H1 (cell line): ENCODE measurements at regions not wholly inside any gene's neighbourhood (a gene's known extent, or its start where the extent isn't known, plus 50 kb on each side); places are given as distances from the start of the nearest gene placed in this dataset.

Source experiments
- CTCF ChIA-PET: fragments of 300-600 bp; sonication (Branson Sonifier 250); formaldehyde crosslinking; loops from one replicate; lab custom pipeline; 2021; ENCODE audit not compliant: partially characterized antibody; lab: Charles Lee
- POLR2A ChIA-PET: fragments of 300-600 bp; sonication (Branson Sonifier 250); formaldehyde crosslinking; loops from one replicate; lab custom pipeline; 2021; ENCODE audit warnings: inconsistent platforms; ENCODE audit not compliant: partially characterized antibody; lab: Charles Lee
- DNase-seq, 2 experiments: peaks; one replicate each; pipeline versions ENCODE4 v3.0.0 to v3.0.0-alpha.2; 2010 to 2022; ENCODE audit warnings: low spot score in 2 of 2, low read depth in 1 of 2, mixed read lengths in 1 of 2
- FAIRE-seq: peaks from 2 replicates; lab custom pipeline; 2011; peaks lifted over from hg19 to GRCh38; lab: Jason Lieb, UNC
- H2AFZ ChIP-seq: 2 replicates; pipeline ENCODE4 v1.8.1; 2012; ENCODE audit warnings: low read length, inconsistent platforms
- H2AK5ac ChIP-seq: 2 replicates; pipeline ENCODE4 v1.6.1; 2013; ENCODE audit warnings: low read depth, low read length
- H2BK120ac ChIP-seq: replicated peaks from 2 replicates; pipeline ENCODE3; 2013; ENCODE audit warnings: low read depth, low read length, inconsistent platforms
- H2BK12ac ChIP-seq: 2 replicates; pipeline ENCODE4 v1.6.1; 2013; ENCODE audit warnings: low read depth, low read length
- H2BK15ac ChIP-seq: 2 replicates; pipeline ENCODE4 v1.6.1; 2013; ENCODE audit warnings: low read length
- H2BK20ac ChIP-seq: 2 replicates; pipeline ENCODE4 v1.6.1; 2013; ENCODE audit warnings: low read length
- H2BK5ac ChIP-seq: 2 replicates; pipeline ENCODE4 v1.6.1; 2013; ENCODE audit warnings: low read depth, low read length
- H3K14ac ChIP-seq: 2 replicates; pipeline ENCODE4 v1.6.1; 2013; ENCODE audit warnings: inconsistent platforms; ENCODE audit not compliant: insufficient read length
- H3K18ac ChIP-seq: 2 replicates; pipeline ENCODE4 v1.6.1; 2013; ENCODE audit warnings: low read length; ENCODE audit errors: extremely low read depth
- H3K23ac ChIP-seq: 2 replicates; pipeline ENCODE4 v1.6.1; 2013; ENCODE audit warnings: inconsistent platforms; ENCODE audit not compliant: insufficient read length
- H3K23me2 ChIP-seq: 2 replicates; pipeline ENCODE4 v1.6.1; 2013; ENCODE audit warnings: low read depth, low read length
- H3K27ac ChIP-seq: 2 replicates; pipeline ENCODE4 v1.6.1; 2011; ENCODE audit warnings: low read depth, low read length, inconsistent platforms
- H3K27me3 ChIP-seq, 4 experiments: replicated peaks in 1 of 4; 1 replicate in 1 of 4; 2 replicates in 3 of 4; pipeline versions ENCODE4 v1.6.1 to v1.8.1; 2011 to 2013; ENCODE audit warnings: low read length in 3 of 4, mild to moderate bottlenecking in 3 of 4, inconsistent platforms in 2 of 4, mixed read lengths in 2 of 4, moderate library complexity in 1 of 4; ENCODE audit not compliant: control insufficient read depth in 3 of 4, insufficient read depth in 3 of 4; ENCODE audit errors: extremely low read depth in 1 of 4
- H3K36me3 ChIP-seq, 4 experiments: 2 replicates each; pipeline versions ENCODE4 v1.6.1 to v1.8.1; 2011 to 2013; ENCODE audit warnings: mild to moderate bottlenecking in 4 of 4, low read length in 3 of 4, moderate library complexity in 2 of 4, control low read depth in 1 of 4, inconsistent platforms in 1 of 4; ENCODE audit not compliant: insufficient read depth in 4 of 4, control insufficient read depth in 2 of 4
- H3K4ac ChIP-seq: replicated peaks from 2 replicates; pipeline ENCODE3; 2013; ENCODE audit warnings: low read length, low read depth, mixed read lengths, inconsistent platforms; ENCODE audit not compliant: insufficient read length
- H3K4me1 ChIP-seq, 4 experiments: replicated peaks in 1 of 4; 1 replicate in 1 of 4; 2 replicates in 3 of 4; pipeline versions ENCODE4 v1.6.1 to v1.8.1; 2011 to 2013; ENCODE audit warnings: low read length in 3 of 4, inconsistent platforms in 2 of 4, mixed read lengths in 1 of 4; ENCODE audit not compliant: insufficient read depth in 4 of 4, control insufficient read depth in 3 of 4
- H3K4me2 ChIP-seq, 2 experiments: 2 replicates each; pipeline versions ENCODE4 v1.6.1 to v1.8.1; 2011 to 2013; ENCODE audit warnings: low read depth in 2 of 2, low read length in 2 of 2, control low read depth in 1 of 2, inconsistent platforms in 1 of 2, mild to moderate bottlenecking in 1 of 2; ENCODE audit not compliant: insufficient read depth in 1 of 2
- H3K4me3 ChIP-seq, 4 experiments: fragments of 200-600, 300-600 bp in 1 of 4; sonication (generic), shearing (Covaris generic), sonication (Bioruptor Twin) in 1 of 4; 2 replicates each; pipeline versions ENCODE4 v1.5.1 to v1.8.1; 2011 to 2016; ENCODE audit warnings: low read length in 4 of 4, low read depth in 3 of 4, control low read depth in 2 of 4, inconsistent platforms in 2 of 4, mild to moderate bottlenecking in 2 of 4, mixed read lengths in 1 of 4, moderate library complexity in 1 of 4; ENCODE audit not compliant: insufficient read depth in 2 of 4; ENCODE audit errors: extremely low read depth in 1 of 4
- H3K56ac ChIP-seq: replicated peaks from 2 replicates; pipeline ENCODE3; 2013; ENCODE audit warnings: low read depth, mild to moderate bottlenecking, mixed read lengths, low read length, inconsistent platforms; ENCODE audit not compliant: insufficient read length
- H3K79me1 ChIP-seq: 2 replicates; pipeline ENCODE4 v1.6.1; 2013; ENCODE audit warnings: low read depth, low read length, control low read depth
- H3K79me2 ChIP-seq, 2 experiments: 2 replicates each; pipeline versions ENCODE4 v1.6.1 to v1.8.1; 2012 to 2013; ENCODE audit warnings: low read length in 2 of 2, mild to moderate bottlenecking in 2 of 2, inconsistent platforms in 1 of 2; ENCODE audit not compliant: insufficient read depth in 2 of 2, control insufficient read depth in 1 of 2
- H3K9ac ChIP-seq, 4 experiments: replicated peaks in 1 of 4; 1 replicate in 1 of 4; 2 replicates in 3 of 4; pipeline versions ENCODE4 v1.6.1 to v1.8.1; 2011 to 2013; ENCODE audit warnings: low read depth in 3 of 4, low read length in 3 of 4, control low read depth in 2 of 4, mild to moderate bottlenecking in 2 of 4, moderate library complexity in 2 of 4, inconsistent platforms in 1 of 4; ENCODE audit errors: extremely low read depth in 1 of 4
- H3K9me3 ChIP-seq, 2 experiments: 2 replicates each; pipeline versions ENCODE4 v1.6.1 to v1.8.1; 2012 to 2013; ENCODE audit warnings: mild to moderate bottlenecking in 2 of 2, moderate library complexity in 2 of 2, control low read depth in 1 of 2, inconsistent platforms in 1 of 2, low read depth in 1 of 2, low read length in 1 of 2, mixed read lengths in 1 of 2; ENCODE audit not compliant: insufficient read depth in 2 of 2
- H4K20me1 ChIP-seq, 2 experiments: replicated peaks in 1 of 2; 2 replicates each; pipeline versions ENCODE3 to v1.8.1; 2011 to 2013; ENCODE audit warnings: inconsistent platforms in 2 of 2, low read length in 2 of 2, mild to moderate bottlenecking in 1 of 2; ENCODE audit not compliant: insufficient read depth in 2 of 2, control insufficient read depth in 1 of 2
- H4K5ac ChIP-seq: 2 replicates; pipeline ENCODE4 v1.6.1; 2013; ENCODE audit warnings: low read length, low read depth, mixed read lengths, inconsistent platforms; ENCODE audit not compliant: insufficient read length
- H4K8ac ChIP-seq: 2 replicates; pipeline ENCODE4 v1.8.0; 2013; ENCODE audit warnings: mild to moderate bottlenecking, moderate library complexity, low read length, inconsistent platforms; ENCODE audit not compliant: insufficient read depth; ENCODE audit errors: extremely low read depth
- H4K91ac ChIP-seq: replicated peaks from 2 replicates; pipeline ENCODE3; 2013; ENCODE audit warnings: low read length, mixed read lengths, inconsistent platforms; ENCODE audit not compliant: insufficient read length
- CBX8 ChIP-seq: fragments of 300-800, 300-1000 bp; sonication (generic); IDR thresholded peaks from 2 replicates; pipeline ENCODE4 v1.7.1; 2016; ENCODE audit warnings: low read depth, low read length, borderline replicate concordance
- CHD1 ChIP-seq: IDR thresholded peaks from 2 replicates; pipeline ENCODE4 v1.6.1; 2012; ENCODE audit warnings: low read depth, low read length, improper control_type of control experiment
- EP300 ChIP-seq, 2 experiments: IDR thresholded peaks; 1 replicate in 1 of 2; 2 replicates in 1 of 2; pipeline ENCODE4 v1.6.1; 2011 to 2012; ENCODE audit warnings: low read depth in 2 of 2, low read length in 2 of 2, mild to moderate bottlenecking in 2 of 2, borderline replicate concordance in 1 of 2, inconsistent platforms in 1 of 2, moderate library complexity in 1 of 2
- FOSL1 ChIP-seq: IDR thresholded peaks from 2 replicates; pipeline ENCODE4 v1.6.1; 2011; ENCODE audit warnings: mild to moderate bottlenecking, low read depth, low read length, moderate library complexity; ENCODE audit not compliant: insufficient read depth
- HDAC6 ChIP-seq: IDR thresholded peaks from one replicate; pipeline ENCODE4 v1.7.1; 2012; ENCODE audit warnings: low read depth, mild to moderate bottlenecking, inconsistent platforms, low read length, moderate library complexity
- JUND ChIP-seq: IDR thresholded peaks from 2 replicates; pipeline ENCODE4 v1.6.1; 2011; ENCODE audit warnings: mild to moderate bottlenecking, improper control_type of control experiment, low read length
- KDM1A ChIP-seq: fragments of 200-600, 300-600 bp; sonication (generic); IDR thresholded peaks from 2 replicates; pipeline ENCODE4 v1.7.1; 2016; ENCODE audit warnings: mild to moderate bottlenecking, low read length, borderline replicate concordance
- KDM5A ChIP-seq: fragments of 200-600 bp; IDR thresholded peaks from 2 replicates; pipeline ENCODE4 v1.7.1; 2012; ENCODE audit warnings: mild to moderate bottlenecking, low read length, inconsistent platforms, mixed read lengths
- MAFK ChIP-seq: IDR thresholded peaks from 2 replicates; pipeline ENCODE4 v1.6.1; 2012; ENCODE audit warnings: low read depth, mild to moderate bottlenecking, improper control_type of control experiment, low read length
- POLR2AphosphoS5 ChIP-seq: IDR thresholded peaks from 2 replicates; pipeline ENCODE4 v1.6.1; 2011; ENCODE audit warnings: low read depth, low read length
- SIN3A ChIP-seq, 2 experiments: IDR thresholded peaks in 1 of 2; conservative IDR thresholded peaks in 1 of 2; 2 replicates each; pipeline ENCODE4 v1.6.1; 2011 to 2012; ENCODE audit warnings: low read length in 2 of 2, improper control_type of control experiment in 1 of 2, low read depth in 1 of 2, mild to moderate bottlenecking in 1 of 2
- SUZ12 ChIP-seq: fragments of 200-600 bp; sonication (generic); IDR thresholded peaks from 2 replicates; pipeline ENCODE4 v1.6.1; 2012; ENCODE audit warnings: mild to moderate bottlenecking, inconsistent platforms, low read length, moderate library complexity, mixed read lengths
- TCF12 ChIP-seq: IDR thresholded peaks from 2 replicates; pipeline ENCODE4 v1.6.1; 2011; ENCODE audit warnings: low read depth, mild to moderate bottlenecking, low read length
- WGBS, 2 experiments: shearing (Covaris generic) in 1 of 2; methylation state at CpG; one replicate each; pipeline versions ENCODE4 v1.1.6 to v1.1.7; 2013 to 2015; ENCODE audit warnings: low lambda C conversion rate in 2 of 2, mixed read lengths in 2 of 2, inconsistent platforms in 1 of 2, low coverage in 1 of 2, missing lambda C conversion rate in 1 of 2; ENCODE audit not compliant: insufficient replicate concordance in 2 of 2, insufficient coverage in 1 of 2, insufficient read length in 1 of 2; ENCODE audit errors: extremely low coverage in 1 of 2, missing lambda C conversion rate in 1 of 2; 5-methylcytosine and 5-hydroxymethylcytosine counted together

- no peak overlapping the region for H3K56ac ChIP-seq
- H3K23me2 ChIP-seq: no peaks in the 10 kb centered on the region
- H3K14ac ChIP-seq: no peak overlapping the region
- no peak overlapping the region for H3K4ac ChIP-seq
- H3K27me3 ChIP-seq: no peaks in the 10 kb centered on the region
- DNase-seq (no peak), FAIRE-seq (no peak)
- H2BK120ac ChIP-seq: no peak overlapping the region
- no peaks in the 10 kb centered on the region for H4K20me1 ChIP-seq
- no peak overlapping the region for H4K91ac ChIP-seq
- TF ChIP-seq JUND (no peak), SUZ12 (no peak), HDAC6 (no peak), CHD1 (no peak), MAFK (no peak), TCF12 (no peak), POLR2AphosphoS5 (no peak), FOSL1 (no peak), KDM1A (no peak), KDM5A (no peak), CBX8 (no peak), EP300 (IDR thresholded peaks at IDR 0.05; ENCODE audit: borderline replicate concordance in 1 of 2, low read depth in 2 of 2, low read length in 2 of 2) (no peak), SIN3A (conservative IDR thresholded peaks at IDR 0.05 in 1 of 2, IDR thresholded peaks at IDR 0.05 in 1 of 2; ENCODE audit: low read depth in 1 of 2, low read length in 2 of 2) (no peak)
- no peak overlapping the region for H3K18ac ChIP-seq
- H2AK5ac ChIP-seq: no peak overlapping the region
- no peak overlapping the region for H2BK5ac ChIP-seq
- no peak overlapping the region for H2BK20ac ChIP-seq
- H3K4me3 ChIP-seq: no peak overlapping the region
- H3K23ac ChIP-seq: no peak overlapping the region
- no peaks in the 10 kb centered on the region for H3K4me1 ChIP-seq
- POLR2A ChIA-PET: no interaction called here
- no peak overlapping the region for H4K5ac ChIP-seq
- H3K9ac ChIP-seq: no peak overlapping the region
- no peak overlapping the region for H4K8ac ChIP-seq
- H2AFZ ChIP-seq: no peak overlapping the region
- H3K79me1 ChIP-seq: no peaks in the 10 kb centered on the region
- H3K9me3 ChIP-seq: no peaks in the 10 kb centered on the region
- no peak overlapping the region for H3K27ac ChIP-seq
- WGBS, 2 experiments: 87% methylated on average over 2 of the region's 2 CpGs; no CpG with 5 or more reads in 1 of the 2 experiments
- no peak overlapping the region for H3K4me2 ChIP-seq
- no peak overlapping the region for H2BK15ac ChIP-seq
- no peaks in the 10 kb centered on the region for H3K36me3 ChIP-seq
- no peak overlapping the region for H2BK12ac ChIP-seq
- H3K79me2 ChIP-seq: no peaks in the 10 kb centered on the region
- CTCF ChIA-PET: no interaction called here
Observed at GRCh38 chrX:20664131-20664530, 397.4 kb upstream of the RPS6KA3 start.
